ENCODE measurements at regions not wholly inside any gene's neighbourhood (a gene's known extent, or its start where the extent isn't known, plus 50 kb on each side); places are given as distances from the start of the nearest gene placed in this dataset.

GRCh38 chr5:3384531-3384930 is 211.1 kb upstream of the IRX1 start:
- Mint-ChIP-seq H3K4me3 (no peak overlapping the region), H3K4me1 (no peaks in the 10 kb centered on the region), H3K27ac (no peak overlapping the region), H3K9me3 (peaks cover 7% of the 10 kb centered on the region), H3K27me3 (no peaks in the 10 kb centered on the region), H3K36me3 (ENCODE audit: low read depth) (no peaks in the 10 kb centered on the region)
- CTCF ChIA-PET, result no interaction called here
- no peak for TF ChIP-seq CTCF (IDR thresholded peaks at IDR 0.05)
- no peak for ATAC-seq (ENCODE audit: low read depth)
- no peak for DNase-seq
- intact Hi-C loops (cut with micrococcal nuclease), result no loop called here
- POLR2A ChIA-PET, result no interaction called here

GRCh38 chr5:3382782-3383181 is 212.8 kb upstream of the IRX1 start:
- CTCF ChIA-PET, result no interaction called here
- no peak for DNase-seq
- intact Hi-C loops (cut with micrococcal nuclease), result no loop called here
- peaks cover 7% of the 10 kb centered on the region for H3K9me3 Mint-ChIP-seq
- H3K4me3 Mint-ChIP-seq, result no peak overlapping the region
- POLR2A ChIA-PET, result no interaction called here
- no peak for TF ChIP-seq CTCF (IDR thresholded peaks at IDR 0.05)
- no peaks in the 10 kb centered on the region for H3K36me3 Mint-ChIP-seq (ENCODE audit: low read depth)
- H3K4me1 Mint-ChIP-seq, result no peaks in the 10 kb centered on the region
- no peak overlapping the region for H3K27ac Mint-ChIP-seq
- H3K27me3 Mint-ChIP-seq, result no peaks in the 10 kb centered on the region
- no peak for ATAC-seq (ENCODE audit: low read depth)

- no peak for DNase-seq
- no peaks in the 10 kb centered on the region for H3K27me3 Mint-ChIP-seq
- ChIA-PET POLR2A (no interaction called here), CTCF (no interaction called here)
- H3K4me1 Mint-ChIP-seq, result no peaks in the 10 kb centered on the region
- TF ChIP-seq CTCF (IDR thresholded peaks at IDR 0.05), result no peak
- intact Hi-C loops (cut with micrococcal nuclease), result no loop called here
- no peak for ATAC-seq (ENCODE audit: low read depth)
- H3K27ac Mint-ChIP-seq, result no peak overlapping the region
- no peaks in the 10 kb centered on the region for H3K36me3 Mint-ChIP-seq (ENCODE audit: low read depth)
- no peak overlapping the region for H3K4me3 Mint-ChIP-seq
- peaks cover 7% of the 10 kb centered on the region for H3K9me3 Mint-ChIP-seq
These were observed 213.5 kb upstream of the IRX1 start for GRCh38 chr5:3382151-3382550.

- Mint-ChIP-seq H3K9me3 (peaks cover 7% of the 10 kb centered on the region), H3K4me1 (no peaks in the 10 kb centered on the region), H3K27me3 (no peaks in the 10 kb centered on the region), H3K4me3 (no peak overlapping the region), H3K36me3 (ENCODE audit: low read depth) (no peaks in the 10 kb centered on the region), H3K27ac (no peak overlapping the region)
- CTCF ChIA-PET, result no interaction called here
- intact Hi-C loops (cut with micrococcal nuclease), result no loop called here
- ATAC-seq (ENCODE audit: low read depth) (no peak), DNase-seq (no peak)
- POLR2A ChIA-PET, result no interaction called here
- no peak for TF ChIP-seq CTCF (IDR thresholded peaks at IDR 0.05)
These were observed 214.3 kb upstream of the IRX1 start for GRCh38 chr5:3381206-3381825.

- Mint-ChIP-seq H3K36me3 (ENCODE audit: low read depth) (no peaks in the 10 kb centered on the region), H3K4me1 (no peaks in the 10 kb centered on the region), H3K9me3 (peaks cover 7% of the 10 kb centered on the region), H3K27me3 (no peaks in the 10 kb centered on the region), H3K27ac (no peak overlapping the region), H3K4me3 (no peak overlapping the region)
- intact Hi-C loops (cut with micrococcal nuclease), result no loop called here
- CTCF ChIA-PET, result no interaction called here
- POLR2A ChIA-PET, result no interaction called here
- TF ChIP-seq CTCF (IDR thresholded peaks at IDR 0.05), result no peak
- ATAC-seq (ENCODE audit: low read depth) (no peak), DNase-seq (no peak)
These were observed 214.9 kb upstream of the IRX1 start for GRCh38 chr5:3380689-3381088.

Data from activated B cell treated with CpG ODN at 0.5 μM for 24 hours (primary cell).